GM12873 (cell line): ENCODE measurements at regions not wholly inside any gene's neighbourhood (a gene's known extent, or its start where the extent isn't known, plus 50 kb on each side); places are given as distances from the start of the nearest gene placed in this dataset.

Experiments
- TF ChIP-seq, protein P1 (sequence below): IDR thresholded peaks from 2 replicates; pipeline ENCODE4 v1.5.1; 2012; ENCODE audit warnings: low read depth, mild to moderate bottlenecking, moderate library complexity, low read length, control low read depth; ENCODE audit not compliant: insufficient read depth; ENCODE audit errors: missing control alignments

DNA sequence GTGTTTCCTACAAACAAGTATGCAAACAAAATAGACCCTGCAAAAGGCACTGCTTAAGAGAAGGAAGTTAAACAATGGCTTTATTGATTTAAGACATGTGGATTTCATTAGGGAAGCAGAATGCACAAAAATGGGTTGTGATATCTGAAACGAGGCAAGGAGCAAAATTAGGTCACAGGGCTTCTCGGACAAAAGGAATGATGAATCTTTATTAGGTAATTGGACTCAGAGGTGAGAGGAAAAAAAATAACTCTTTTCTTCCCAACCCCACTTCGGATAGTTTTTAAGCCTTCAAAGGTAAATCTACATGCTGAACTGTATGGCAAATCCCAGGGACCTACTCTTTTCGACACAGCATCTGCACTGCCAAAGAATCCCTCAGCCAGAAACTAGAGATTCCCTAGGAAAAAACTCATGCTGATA lies 183.0 kb upstream of the TAB2 start:
- TF ChIP-seq, protein P1, sequence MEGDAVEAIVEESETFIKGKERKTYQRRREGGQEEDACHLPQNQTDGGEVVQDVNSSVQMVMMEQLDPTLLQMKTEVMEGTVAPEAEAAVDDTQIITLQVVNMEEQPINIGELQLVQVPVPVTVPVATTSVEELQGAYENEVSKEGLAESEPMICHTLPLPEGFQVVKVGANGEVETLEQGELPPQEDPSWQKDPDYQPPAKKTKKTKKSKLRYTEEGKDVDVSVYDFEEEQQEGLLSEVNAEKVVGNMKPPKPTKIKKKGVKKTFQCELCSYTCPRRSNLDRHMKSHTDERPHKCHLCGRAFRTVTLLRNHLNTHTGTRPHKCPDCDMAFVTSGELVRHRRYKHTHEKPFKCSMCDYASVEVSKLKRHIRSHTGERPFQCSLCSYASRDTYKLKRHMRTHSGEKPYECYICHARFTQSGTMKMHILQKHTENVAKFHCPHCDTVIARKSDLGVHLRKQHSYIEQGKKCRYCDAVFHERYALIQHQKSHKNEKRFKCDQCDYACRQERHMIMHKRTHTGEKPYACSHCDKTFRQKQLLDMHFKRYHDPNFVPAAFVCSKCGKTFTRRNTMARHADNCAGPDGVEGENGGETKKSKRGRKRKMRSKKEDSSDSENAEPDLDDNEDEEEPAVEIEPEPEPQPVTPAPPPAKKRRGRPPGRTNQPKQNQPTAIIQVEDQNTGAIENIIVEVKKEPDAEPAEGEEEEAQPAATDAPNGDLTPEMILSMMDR, result no peak

DNA sequence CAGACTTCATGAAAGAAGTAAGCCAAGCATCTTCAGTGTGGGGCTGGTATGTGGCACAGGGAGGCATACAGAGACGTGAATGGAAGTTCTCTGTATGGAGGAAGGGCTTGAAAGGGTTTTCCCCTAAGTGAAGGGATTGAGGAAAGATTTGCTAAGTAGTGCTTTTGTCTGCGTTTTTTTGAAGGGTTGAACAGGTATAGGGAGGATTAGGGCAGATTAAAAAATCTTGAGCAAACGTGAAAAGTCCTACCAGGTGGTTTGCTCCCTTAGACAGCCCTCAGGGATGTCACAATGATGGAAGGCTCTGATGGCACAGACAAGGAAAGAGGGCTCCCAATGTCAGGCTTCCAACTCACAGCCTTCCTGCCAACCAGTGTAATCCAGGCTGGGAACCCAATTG lies 181.7 kb upstream of the TAB2 start:
- TF ChIP-seq, protein P1, result no peak

DNA sequence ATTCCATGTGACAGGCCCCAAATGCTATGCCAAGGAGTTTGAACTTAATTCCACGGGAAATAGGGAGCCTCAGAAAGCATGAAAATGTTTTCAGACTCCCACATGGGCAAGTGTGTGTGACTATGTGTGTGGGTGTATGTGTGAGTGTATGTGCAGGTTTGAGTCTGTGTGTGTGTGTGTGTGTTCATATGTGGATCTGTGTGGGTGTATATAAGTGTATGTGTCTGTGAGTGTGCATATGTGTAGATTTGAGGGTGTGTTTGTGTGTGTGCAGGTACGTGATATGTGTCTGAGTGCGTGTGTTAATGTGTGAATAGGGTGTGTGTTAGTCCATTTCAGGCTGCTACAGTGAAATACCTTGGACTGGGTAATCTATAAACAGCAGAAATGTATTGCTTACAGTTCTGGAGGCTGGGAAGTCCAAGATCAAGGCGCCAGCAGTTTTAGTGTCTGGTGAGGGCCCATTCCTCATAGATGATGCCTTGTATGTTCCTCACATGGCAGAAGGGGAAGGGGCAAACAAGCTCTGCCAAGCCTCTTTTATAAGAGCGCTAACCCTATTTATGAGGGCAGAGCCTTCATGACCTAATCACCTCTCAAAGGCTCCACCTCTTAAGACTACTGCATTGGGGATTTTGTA lies 181.1 kb upstream of the TAB2 start:
- TF ChIP-seq, protein P1, result no peak

DNA sequence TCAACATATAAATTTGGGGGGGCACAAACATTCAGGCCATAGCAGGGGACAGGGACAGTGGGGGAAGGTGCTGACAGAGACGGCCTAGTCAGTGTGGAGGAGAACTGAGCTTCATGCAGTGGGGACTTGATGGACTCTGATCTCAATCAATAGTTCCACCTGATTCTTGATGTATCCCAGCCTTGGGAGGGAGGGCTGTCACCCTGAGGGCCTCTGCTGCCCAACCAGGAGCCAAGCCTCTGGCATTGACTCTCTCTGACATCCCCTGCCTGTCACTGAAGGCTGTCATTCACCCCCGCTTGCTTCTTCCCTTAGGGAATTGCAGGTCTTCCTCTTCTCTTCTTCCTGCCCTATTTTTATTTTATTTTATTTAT lies 180.6 kb upstream of the TAB2 start:
- TF ChIP-seq, protein P1, result no peak

DNA sequence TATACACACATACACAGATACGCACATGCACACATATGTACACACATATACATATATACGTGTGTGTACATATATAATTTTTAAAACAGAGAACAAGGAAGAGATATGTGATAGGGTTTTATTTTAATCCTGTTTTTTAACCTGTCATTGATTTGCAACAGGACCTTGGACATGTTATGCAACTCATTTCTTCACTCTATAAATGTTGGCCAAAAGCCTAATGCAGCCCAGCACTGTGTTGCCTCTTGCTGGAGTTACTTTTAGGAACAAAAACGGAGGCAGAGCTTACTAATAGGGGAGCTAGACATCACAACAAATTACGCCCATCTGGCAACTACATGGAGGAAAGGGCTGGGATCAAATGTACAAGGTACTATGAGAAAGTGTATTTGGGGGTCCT lies 179.9 kb upstream of the TAB2 start:
- TF ChIP-seq, protein P1, result no peak

DNA sequence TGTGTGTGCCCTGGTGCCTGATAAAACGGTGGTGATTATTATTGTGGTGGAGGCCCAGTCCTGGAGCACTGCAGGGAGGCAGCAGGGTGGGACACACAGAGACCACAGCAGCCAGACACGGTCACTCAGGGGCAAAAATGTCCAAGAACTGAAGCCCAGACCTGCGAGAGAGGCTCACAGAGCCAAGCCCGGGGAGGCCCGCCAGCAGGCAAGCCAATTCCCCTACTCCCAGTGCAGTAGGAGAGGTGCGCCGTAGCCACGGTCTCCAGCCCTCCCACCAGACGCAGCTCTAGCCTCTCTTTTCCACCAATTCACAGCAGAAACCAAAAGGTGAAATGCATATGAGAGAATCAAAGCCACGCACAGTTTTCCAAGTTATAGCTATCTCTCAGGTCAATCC lies 179.4 kb upstream of the TAB2 start:
- TF ChIP-seq, protein P1, result no peak

DNA sequence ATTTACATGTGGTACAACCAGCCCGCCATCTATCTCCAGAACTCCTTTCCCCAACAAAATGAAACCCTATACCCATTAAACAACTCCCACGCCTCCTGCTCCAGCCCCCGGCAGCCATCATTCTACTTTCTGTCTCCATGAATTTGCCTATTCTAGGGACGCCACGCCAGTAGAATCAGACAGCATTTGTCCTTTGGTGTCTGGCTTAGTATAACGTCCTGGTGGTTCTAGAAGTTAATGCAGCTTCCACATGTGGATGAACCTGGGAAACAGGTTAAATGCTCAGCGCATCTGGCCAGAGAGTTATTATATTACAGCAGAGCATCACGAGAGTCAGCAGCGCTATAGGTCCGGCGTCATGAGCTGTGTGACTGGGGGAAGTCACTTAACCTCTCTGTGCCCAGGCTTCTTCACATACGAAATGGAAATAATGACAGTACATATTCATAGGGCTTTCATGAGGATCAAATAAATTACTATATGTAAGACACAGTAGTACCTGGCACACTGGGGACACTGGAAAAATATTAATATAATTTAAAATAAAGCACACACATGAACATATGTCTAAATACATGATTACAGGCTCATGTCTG lies 178.7 kb upstream of the TAB2 start:
- TF ChIP-seq, protein P1, result peak; percentile 12
